Endothelial cell of hepatic sinusoid (primary cell): ENCODE measurements at regions not wholly inside any gene's neighbourhood (a gene's known extent, or its start where the extent isn't known, plus 50 kb on each side); places are given as distances from the start of the nearest gene placed in this dataset.

Experiments
- in situ Hi-C: cut with HindIII; loops from 2 replicates; pipeline ENCODE4 v1.10.0; 2017; ENCODE audit warnings: low sequenced_read_pairs

- in situ Hi-C loops: no loop called here
Measured at GRCh38 chr4:180861651-180862050, 1381.6 kb upstream of the TENM3 start.

GRCh38 chr4:180866933-180867643 lies 1376.1 kb upstream of the TENM3 start:
- in situ Hi-C loops: no loop called here

- in situ Hi-C loops: no loop called here
Measured at GRCh38 chr4:180870623-180871022, 1372.6 kb upstream of the TENM3 start.

- in situ Hi-C loops: no loop called here
Measured at GRCh38 chr4:180898305-180898704, 1344.9 kb upstream of the TENM3 start.

- in situ Hi-C loops: no loop called here
Measured at GRCh38 chr4:180900781-180901180, 1342.4 kb upstream of the TENM3 start.

- in situ Hi-C loops: no loop called here
Measured at GRCh38 chr4:180909279-180909678, 1333.9 kb upstream of the TENM3 start.

GRCh38 chr4:180913750-180914149 lies 1329.5 kb upstream of the TENM3 start:
- in situ Hi-C loops: no loop called here

- in situ Hi-C loops: no loop called here
Measured at GRCh38 chr4:180923486-180923885, 1319.7 kb upstream of the TENM3 start.

GRCh38 chr4:180925805-180926204 lies 1317.4 kb upstream of the TENM3 start:
- in situ Hi-C loops: no loop called here

- in situ Hi-C loops: no loop called here
Measured at GRCh38 chr4:180926277-180926676, 1316.9 kb upstream of the TENM3 start.

- in situ Hi-C loops: no loop called here
Measured at GRCh38 chr4:180932370-180933001, 1310.7 kb upstream of the TENM3 start.

GRCh38 chr4:180937083-180937482 lies 1306.1 kb upstream of the TENM3 start:
- in situ Hi-C loops: no loop called here

- in situ Hi-C loops: loop anchor here (5.0 kb wide), 1 partner anchor 72 kb away; no protein-coding TSS in a partner anchor
Measured at GRCh38 chr4:180940680-180941079, 1302.5 kb upstream of the TENM3 start.

- in situ Hi-C loops: loop anchor here (5.0 kb wide), 1 partner anchor 70 kb away; no protein-coding TSS in a partner anchor
Measured at GRCh38 chr4:180942367-180942916, 1300.8 kb upstream of the TENM3 start.

GRCh38 chr4:180946188-180946587 lies 1297.0 kb upstream of the TENM3 start:
- in situ Hi-C loops: no loop called here

- in situ Hi-C loops: no loop called here
Measured at GRCh38 chr4:180947425-180947824, 1295.8 kb upstream of the TENM3 start.

GRCh38 chr4:180949424-180950213 lies 1293.6 kb upstream of the TENM3 start:
- in situ Hi-C loops: no loop called here

GRCh38 chr4:180950377-180950776 lies 1292.8 kb upstream of the TENM3 start:
- in situ Hi-C loops: no loop called here

- in situ Hi-C loops: no loop called here
Measured at GRCh38 chr4:180951312-180951711, 1291.9 kb upstream of the TENM3 start.

- in situ Hi-C loops: no loop called here
Measured at GRCh38 chr4:180953572-180953971, 1289.6 kb upstream of the TENM3 start.

GRCh38 chr4:180960743-180961401 lies 1282.3 kb upstream of the TENM3 start:
- in situ Hi-C loops: no loop called here
